Tibial nerve (tissue), 4 donors: ENCODE measurements at regions not wholly inside any gene's neighbourhood (a gene's known extent, or its start where the extent isn't known, plus 50 kb on each side); places are given as distances from the start of the nearest gene placed in this dataset.

ENCODE experiments used
- DNase-seq, 2 donors: peaks; one replicate each; pipeline ENCODE4 v3.0.0-alpha.2; 2019; ENCODE audit warnings: low spot score in 2 of 2
- H3K27ac ChIP-seq, 4 donors: fragments of 200-600 bp; sonication (generic) in 3 of 4; one replicate each; pipeline ENCODE4 v1.5.1; 2017 to 2019; ENCODE audit warnings: mild to moderate bottlenecking in 1 of 4
- H3K27me3 ChIP-seq, 2 donors: fragments of 200-600 bp; sonication (generic) in 1 of 2; one replicate each; pipeline versions ENCODE4 v1.5.1 to v1.6.0; 2017 to 2019
- H3K36me3 ChIP-seq, 3 donors: fragments of 200-600 bp; sonication (generic); one replicate each; pipeline ENCODE4 v1.5.1; 2018 to 2019
- H3K4me1 ChIP-seq, 4 donors: fragments of 200-600 bp; sonication (generic) in 3 of 4; one replicate each; pipeline ENCODE4 v1.5.1; 2017 to 2019
- H3K4me3 ChIP-seq, 4 donors: fragments of 200-600 bp; sonication (generic) in 3 of 4; one replicate each; pipeline ENCODE4 v1.5.1; 2017 to 2019; ENCODE audit warnings: mild to moderate bottlenecking in 1 of 4, moderate library complexity in 1 of 4
- H3K9me3 ChIP-seq, 4 donors: fragments of 200-600 bp; sonication (generic) in 3 of 4; one replicate each; pipeline ENCODE4 v1.5.1; 2017 to 2019
- CTCF ChIP-seq, 5 experiments: fragments of 200-600 bp in 3 of 5; fragments of 450-650 bp in 2 of 5; sonication (generic) in 3 of 5; IDR thresholded peaks; one replicate each; pipeline ENCODE4 v1.5.1; 2016 to 2019; ENCODE audit warnings: antibody characterized with exemption in 5 of 5, mild to moderate bottlenecking in 3 of 5, moderate library complexity in 2 of 5
- EP300 ChIP-seq, 2 donors: sonication (generic); formaldehyde crosslinking; IDR thresholded peaks; one replicate each; pipeline ENCODE4 v1.6.1; 2017; ENCODE audit warnings: antibody characterized with exemption in 2 of 2, mild to moderate bottlenecking in 1 of 2
- POLR2A ChIP-seq, 2 donors: fragments of 450-650 bp; IDR thresholded peaks; one replicate each; pipeline ENCODE4 v1.6.1; 2017; ENCODE audit warnings: antibody characterized with exemption in 2 of 2, mild to moderate bottlenecking in 2 of 2, moderate library complexity in 2 of 2
- WGBS, 2 donors: methylation state at CpG; one replicate each; pipeline ENCODE4 v1.1.5; 2018; 5-methylcytosine and 5-hydroxymethylcytosine counted together

GRCh38 chr4:25486171-25486570 is 109.1 kb downstream of the ANAPC4 start:
- DNase-seq = no peak
- no peak for TF ChIP-seq POLR2A (IDR thresholded peaks at IDR 0.05)
- no peak for TF ChIP-seq EP300 (IDR thresholded peaks at IDR 0.05)
- H3K27me3 ChIP-seq = no peaks in the 10 kb centered on the region
- H3K4me1 ChIP-seq = no peaks in the 10 kb centered on the region
- no peak overlapping the region for H3K27ac ChIP-seq
- no peaks in the 10 kb centered on the region for H3K36me3 ChIP-seq
- H3K9me3 ChIP-seq = peaks cover 0 to 15% (median 0%) of the 10 kb centered on the region in 4 donors
- no peak overlapping the region for H3K4me3 ChIP-seq
- WGBS, 2 donors = 70% methylated on average over 3 of the region's 3 CpGs

- Histone ChIP-seq H3K4me3 (no peak overlapping the region), H3K27ac (no peak overlapping the region), H3K27me3 (no peaks in the 10 kb centered on the region), H3K36me3 (no peaks in the 10 kb centered on the region), H3K4me1 (no peaks in the 10 kb centered on the region), H3K9me3 (peaks cover 0 to 15% (median 0%) of the 10 kb centered on the region in 4 donors)
- no peak for DNase-seq
- TF ChIP-seq CTCF (IDR thresholded peaks at IDR 0.05) (no peak), POLR2A (IDR thresholded peaks at IDR 0.05) (no peak), EP300 (IDR thresholded peaks at IDR 0.05) (no peak)
- 91 to 97% methylated on average over 6 of the region's 6 CpGs for WGBS, 2 donors
Observed at GRCh38 chr4:25487155-25487554, 110.1 kb downstream of the ANAPC4 start.

- DNase-seq = no peak
- TF ChIP-seq POLR2A (IDR thresholded peaks at IDR 0.05) (no peak), CTCF (IDR thresholded peaks at IDR 0.05) (no peak), EP300 (IDR thresholded peaks at IDR 0.05) (no peak)
- Histone ChIP-seq H3K9me3 (peaks cover 0 to 33% (median 0%) of the 10 kb centered on the region in 4 donors), H3K27ac (no peak overlapping the region), H3K4me3 (no peak overlapping the region), H3K4me1 (no peaks in the 10 kb centered on the region), H3K36me3 (no peaks in the 10 kb centered on the region), H3K27me3 (no peaks in the 10 kb centered on the region)
- 95 to 100% methylated on average over 1 of the region's 1 CpG for WGBS, 2 donors
Observed at GRCh38 chr4:25489253-25489797, 112.3 kb downstream of the ANAPC4 start.

- 28 to 29% methylated on average over 1 of the region's 1 CpG for WGBS, 2 donors
- TF ChIP-seq CTCF (IDR thresholded peaks at IDR 0.05) (no peak), POLR2A (IDR thresholded peaks at IDR 0.05) (no peak), EP300 (IDR thresholded peaks at IDR 0.05) (no peak)
- H3K4me1 ChIP-seq = no peaks in the 10 kb centered on the region
Observed at GRCh38 chr4:25493466-25493865, 116.4 kb downstream of the ANAPC4 start.

GRCh38 chr4:25494166-25494565 is 117.1 kb downstream of the ANAPC4 start:
- H3K27me3 ChIP-seq = no peaks in the 10 kb centered on the region
- 85 to 87% methylated on average over 2 of the region's 2 CpGs for WGBS, 2 donors
- H3K9me3 ChIP-seq = peaks cover 0 to 17% (median 0%) of the 10 kb centered on the region in 4 donors

More at GRCh38 chr4:25493466-25493865, 116.4 kb downstream of the ANAPC4 start:
- Histone ChIP-seq H3K27ac (no peak overlapping the region), H3K27me3 (no peaks in the 10 kb centered on the region), H3K36me3 (no peaks in the 10 kb centered on the region), H3K9me3 (peaks cover 0 to 18% (median 0%) of the 10 kb centered on the region in 4 donors), H3K4me3 (no peak overlapping the region)
- no peak for DNase-seq

More at GRCh38 chr4:25494166-25494565, 117.1 kb downstream of the ANAPC4 start:
- Histone ChIP-seq H3K4me3 (no peak overlapping the region), H3K36me3 (no peaks in the 10 kb centered on the region), H3K4me1 (no peaks in the 10 kb centered on the region), H3K27ac (no peak overlapping the region)
- no peak for DNase-seq
- no peak for TF ChIP-seq POLR2A (IDR thresholded peaks at IDR 0.05)
- TF ChIP-seq EP300 (IDR thresholded peaks at IDR 0.05) = no peak
- no peak for TF ChIP-seq CTCF (IDR thresholded peaks at IDR 0.05)
